ENCODE measurements at regions not wholly inside any gene's neighbourhood (a gene's known extent, or its start where the extent isn't known, plus 50 kb on each side); places are given as distances from the start of the nearest gene placed in this dataset.

DNA sequence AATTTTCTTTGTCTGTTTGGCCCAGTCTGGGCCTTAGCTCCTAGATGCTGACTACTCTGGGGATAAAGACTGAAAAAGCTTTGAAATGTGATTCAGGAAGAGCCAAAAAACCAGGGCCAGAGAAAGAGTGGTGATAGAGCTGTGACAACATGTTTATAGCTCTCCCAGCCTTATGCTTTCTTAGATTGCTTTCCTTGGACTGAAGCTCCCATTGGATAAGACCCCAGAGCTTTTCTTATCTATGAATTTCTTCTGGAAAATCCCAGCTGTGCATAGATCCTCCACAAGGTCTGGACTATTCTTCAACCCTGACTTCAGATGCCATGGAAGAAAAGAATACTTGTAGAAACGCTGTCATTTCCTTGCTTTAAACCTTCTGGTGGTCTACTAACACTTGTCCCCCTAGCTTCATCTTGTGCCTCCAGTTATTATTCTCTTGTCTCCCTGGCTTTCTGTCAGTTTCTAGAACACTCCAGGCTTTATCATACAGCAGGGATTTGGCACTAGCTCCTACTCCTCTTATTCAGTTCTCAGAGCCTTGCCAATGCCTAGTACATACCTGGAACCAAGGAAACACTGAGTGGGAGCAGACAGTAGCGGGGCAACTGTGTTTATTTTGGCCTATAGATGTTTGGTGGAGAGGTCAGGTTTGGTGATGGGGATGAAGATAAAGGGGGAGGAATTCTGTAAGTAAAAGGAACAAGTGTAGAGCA is 57.1 kb upstream of the TEX13D start:
- Histone ChIP-seq H3K9me3 (ENCODE audit: control insufficient read depth, insufficient read depth, low read depth, low read length) (no peaks in the 10 kb centered on the region), H3K27me3 (ENCODE audit: control insufficient read depth, insufficient read depth, low read length) (no peaks in the 10 kb centered on the region), H3K4me1 (ENCODE audit: control insufficient read depth, insufficient read depth, low read length) (no peaks in the 10 kb centered on the region), H3K27ac (ENCODE audit: low read length) (no peak overlapping the region), H3K36me3 (ENCODE audit: control insufficient read depth, insufficient read depth, low read length) (no peaks in the 10 kb centered on the region), H3K4me3 (ENCODE audit: low read depth in 2 of 2, low read length in 2 of 2) (no peak overlapping the region)
- DNase-seq (ENCODE audit: low read depth, low spot score) (no peak), ATAC-seq (no peak)
- ChIA-PET CTCF (no interaction called here), POLR2A (no interaction called here)
- intact Hi-C loops (cut with micrococcal nuclease; ENCODE audit: unreplicated experiment): no loop called here
- no TSS peak for BruUV-seq (replicated peaks)
- TF ChIP-seq, protein P1, sequence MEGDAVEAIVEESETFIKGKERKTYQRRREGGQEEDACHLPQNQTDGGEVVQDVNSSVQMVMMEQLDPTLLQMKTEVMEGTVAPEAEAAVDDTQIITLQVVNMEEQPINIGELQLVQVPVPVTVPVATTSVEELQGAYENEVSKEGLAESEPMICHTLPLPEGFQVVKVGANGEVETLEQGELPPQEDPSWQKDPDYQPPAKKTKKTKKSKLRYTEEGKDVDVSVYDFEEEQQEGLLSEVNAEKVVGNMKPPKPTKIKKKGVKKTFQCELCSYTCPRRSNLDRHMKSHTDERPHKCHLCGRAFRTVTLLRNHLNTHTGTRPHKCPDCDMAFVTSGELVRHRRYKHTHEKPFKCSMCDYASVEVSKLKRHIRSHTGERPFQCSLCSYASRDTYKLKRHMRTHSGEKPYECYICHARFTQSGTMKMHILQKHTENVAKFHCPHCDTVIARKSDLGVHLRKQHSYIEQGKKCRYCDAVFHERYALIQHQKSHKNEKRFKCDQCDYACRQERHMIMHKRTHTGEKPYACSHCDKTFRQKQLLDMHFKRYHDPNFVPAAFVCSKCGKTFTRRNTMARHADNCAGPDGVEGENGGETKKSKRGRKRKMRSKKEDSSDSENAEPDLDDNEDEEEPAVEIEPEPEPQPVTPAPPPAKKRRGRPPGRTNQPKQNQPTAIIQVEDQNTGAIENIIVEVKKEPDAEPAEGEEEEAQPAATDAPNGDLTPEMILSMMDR (IDR thresholded peaks at IDR 0.05): no peak
- TF ChIP-seq POLR2AphosphoS5 (IDR thresholded peaks at IDR 0.05; ENCODE audit: low read depth, low read length) (no peak), TCF7L2 (IDR thresholded peaks at IDR 0.05; ENCODE audit: low read depth, low read length) (no peak), SIN3A (IDR thresholded peaks at IDR 0.05; ENCODE audit: borderline replicate concordance, insufficient read depth, low read depth, low read length) (no peak)
- TF ChIP-seq, protein P2, sequence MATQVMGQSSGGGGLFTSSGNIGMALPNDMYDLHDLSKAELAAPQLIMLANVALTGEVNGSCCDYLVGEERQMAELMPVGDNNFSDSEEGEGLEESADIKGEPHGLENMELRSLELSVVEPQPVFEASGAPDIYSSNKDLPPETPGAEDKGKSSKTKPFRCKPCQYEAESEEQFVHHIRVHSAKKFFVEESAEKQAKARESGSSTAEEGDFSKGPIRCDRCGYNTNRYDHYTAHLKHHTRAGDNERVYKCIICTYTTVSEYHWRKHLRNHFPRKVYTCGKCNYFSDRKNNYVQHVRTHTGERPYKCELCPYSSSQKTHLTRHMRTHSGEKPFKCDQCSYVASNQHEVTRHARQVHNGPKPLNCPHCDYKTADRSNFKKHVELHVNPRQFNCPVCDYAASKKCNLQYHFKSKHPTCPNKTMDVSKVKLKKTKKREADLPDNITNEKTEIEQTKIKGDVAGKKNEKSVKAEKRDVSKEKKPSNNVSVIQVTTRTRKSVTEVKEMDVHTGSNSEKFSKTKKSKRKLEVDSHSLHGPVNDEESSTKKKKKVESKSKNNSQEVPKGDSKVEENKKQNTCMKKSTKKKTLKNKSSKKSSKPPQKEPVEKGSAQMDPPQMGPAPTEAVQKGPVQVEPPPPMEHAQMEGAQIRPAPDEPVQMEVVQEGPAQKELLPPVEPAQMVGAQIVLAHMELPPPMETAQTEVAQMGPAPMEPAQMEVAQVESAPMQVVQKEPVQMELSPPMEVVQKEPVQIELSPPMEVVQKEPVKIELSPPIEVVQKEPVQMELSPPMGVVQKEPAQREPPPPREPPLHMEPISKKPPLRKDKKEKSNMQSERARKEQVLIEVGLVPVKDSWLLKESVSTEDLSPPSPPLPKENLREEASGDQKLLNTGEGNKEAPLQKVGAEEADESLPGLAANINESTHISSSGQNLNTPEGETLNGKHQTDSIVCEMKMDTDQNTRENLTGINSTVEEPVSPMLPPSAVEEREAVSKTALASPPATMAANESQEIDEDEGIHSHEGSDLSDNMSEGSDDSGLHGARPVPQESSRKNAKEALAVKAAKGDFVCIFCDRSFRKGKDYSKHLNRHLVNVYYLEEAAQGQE (IDR thresholded peaks at IDR 0.05; ENCODE audit: insufficient read depth in 1 of 2, low read depth in 2 of 2, low read length in 1 of 2): no peak
- in situ Hi-C loops (cut with HindIII; ENCODE audit: low pct_unique_long_range_greater_than_20kb, low sequenced_read_pairs): no loop called here

DNA sequence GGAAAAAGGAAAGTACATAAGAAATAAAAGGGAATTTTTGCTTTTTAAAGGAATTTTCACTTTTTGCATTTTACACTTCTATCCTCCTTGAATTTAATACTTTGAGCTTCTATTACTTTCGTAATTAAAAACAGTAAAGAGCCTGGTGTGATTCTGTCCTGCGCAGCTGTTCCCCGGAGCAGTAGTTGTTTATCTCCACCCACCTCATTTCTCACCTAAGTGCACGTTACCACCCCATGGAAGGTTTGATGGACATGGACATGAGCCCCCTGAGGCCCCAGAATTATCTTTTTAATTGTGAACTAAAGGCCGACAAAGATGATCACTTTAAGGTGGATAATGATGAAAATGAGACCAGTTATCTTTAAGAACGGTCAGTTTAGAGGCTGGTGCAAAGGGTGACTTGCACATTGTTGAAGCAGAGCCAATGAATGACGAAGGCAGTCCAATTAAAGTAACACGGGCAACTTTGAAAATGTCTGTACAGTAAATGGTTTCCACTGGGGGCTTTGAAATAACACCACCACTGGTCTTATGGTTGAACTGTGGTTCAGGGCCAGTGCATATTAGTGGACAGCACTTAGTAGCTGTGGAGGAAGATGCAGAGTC is 52.1 kb upstream of the TEX13D start:
- CTCF ChIA-PET: no interaction called here

More for the DNA sequence above, 52.1 kb upstream of the TEX13D start:
- ATAC-seq (no peak), DNase-seq (ENCODE audit: low read depth, low spot score) (no peak)
- Histone ChIP-seq H3K27me3 (ENCODE audit: control insufficient read depth, insufficient read depth, low read length) (no peaks in the 10 kb centered on the region), H3K27ac (ENCODE audit: low read length) (no peak overlapping the region), H3K4me1 (ENCODE audit: control insufficient read depth, insufficient read depth, low read length) (no peaks in the 10 kb centered on the region), H3K9me3 (ENCODE audit: control insufficient read depth, insufficient read depth, low read depth, low read length) (no peaks in the 10 kb centered on the region), H3K36me3 (ENCODE audit: control insufficient read depth, insufficient read depth, low read length) (no peaks in the 10 kb centered on the region), H3K4me3 (ENCODE audit: low read depth in 2 of 2, low read length in 2 of 2) (no peak overlapping the region)
- POLR2A ChIA-PET: no interaction called here
- no peak for TF ChIP-seq POLR2AphosphoS5 (IDR thresholded peaks at IDR 0.05; ENCODE audit: low read depth, low read length)
- TF ChIP-seq TCF7L2 (IDR thresholded peaks at IDR 0.05; ENCODE audit: low read depth, low read length): no peak
- TF ChIP-seq, protein P1 (IDR thresholded peaks at IDR 0.05): no peak
- TF ChIP-seq, protein P2 (IDR thresholded peaks at IDR 0.05; ENCODE audit: insufficient read depth in 1 of 2, low read depth in 2 of 2, low read length in 1 of 2): no peak
- TF ChIP-seq SIN3A (IDR thresholded peaks at IDR 0.05; ENCODE audit: borderline replicate concordance, insufficient read depth, low read depth, low read length): no peak
- no TSS peak for BruUV-seq (replicated peaks)
- in situ Hi-C loops (cut with HindIII; ENCODE audit: low pct_unique_long_range_greater_than_20kb, low sequenced_read_pairs): no loop called here
- intact Hi-C loops (cut with micrococcal nuclease; ENCODE audit: unreplicated experiment): no loop called here
